Effector CD8-positive, alpha-beta T cell (primary cell): ENCODE measurements at regions not wholly inside any gene's neighbourhood (a gene's known extent, or its start where the extent isn't known, plus 50 kb on each side); places are given as distances from the start of the nearest gene placed in this dataset.

Source experiments
- DNase-seq: peaks from one replicate; lab custom pipeline; 2025; lab: John Stamatoyannopoulos, UW

GRCh38 chr13:105142556-105142955, 1392.9 kb downstream of the EFNB2 start:
- no peak for DNase-seq

- DNase-seq: peak; percentile 30
These were observed 1395.8 kb downstream of the EFNB2 start for GRCh38 chr13:105139380-105140285.

GRCh38 chr13:105139048-105139379, 1396.4 kb downstream of the EFNB2 start:
- DNase-seq: no peak

- DNase-seq: no peak
These were observed 1399.4 kb downstream of the EFNB2 start for GRCh38 chr13:105135852-105136615.

GRCh38 chr13:105127732-105128131, 1407.7 kb downstream of the EFNB2 start:
- DNase-seq: no peak

- DNase-seq: no peak
These were observed 1414.2 kb downstream of the EFNB2 start for GRCh38 chr13:105121221-105121620.

- DNase-seq: no peak
These were observed 1417.0 kb downstream of the EFNB2 start for GRCh38 chr13:105118426-105118985.

- DNase-seq: no peak
These were observed 1418.5 kb downstream of the EFNB2 start for GRCh38 chr13:105116966-105117365.

GRCh38 chr13:105112561-105112960, 1422.9 kb downstream of the EFNB2 start:
- DNase-seq: no peak

GRCh38 chr13:105107781-105108180, 1427.7 kb downstream of the EFNB2 start:
- DNase-seq: no peak

- no peak for DNase-seq
These were observed 1430.0 kb downstream of the EFNB2 start for GRCh38 chr13:105105471-105105870.

- no peak for DNase-seq
These were observed 1437.9 kb downstream of the EFNB2 start for GRCh38 chr13:105097521-105097920.

GRCh38 chr13:105089858-105090643, 1445.4 kb downstream of the EFNB2 start:
- no peak for DNase-seq

GRCh38 chr13:105087945-105088344, 1447.5 kb downstream of the EFNB2 start:
- no peak for DNase-seq

GRCh38 chr13:105084931-105085330, 1450.5 kb downstream of the EFNB2 start:
- no peak for DNase-seq

GRCh38 chr13:105083992-105084391, 1451.5 kb downstream of the EFNB2 start:
- no peak for DNase-seq

- no peak for DNase-seq
These were observed 1460.7 kb downstream of the EFNB2 start for GRCh38 chr13:105074755-105075154.

GRCh38 chr13:105073041-105073440, 1462.4 kb downstream of the EFNB2 start:
- no peak for DNase-seq

GRCh38 chr13:105070452-105070851, 1465.0 kb downstream of the EFNB2 start:
- DNase-seq: no peak

GRCh38 chr13:105069106-105069505, 1466.4 kb downstream of the EFNB2 start:
- DNase-seq: no peak

GRCh38 chr13:105063676-105064075, 1471.8 kb downstream of the EFNB2 start:
- no peak for DNase-seq

GRCh38 chr13:105059786-105060185, 1475.7 kb downstream of the EFNB2 start:
- no peak for DNase-seq
